IMR-90 (cell line): ENCODE measurements at regions not wholly inside any gene's neighbourhood (a gene's known extent, or its start where the extent isn't known, plus 50 kb on each side); places are given as distances from the start of the nearest gene placed in this dataset.

Experiments
- ATAC-seq: fragments of 200-7000 bp; cut with Tn5 transposase; 2 replicates; pipeline ENCODE4 v1.9.1; 2020; ENCODE audit warnings: low read depth, mild to moderate bottlenecking, moderate library complexity
- BruUV-seq: library from RNA; stranded (reverse); fragments of 400-500 nt; replicated peaks from 2 replicates; lab custom pipeline; 2021; lab: Mats Ljungman, UMichigan
- CTCF ChIA-PET: fragments of 300-600 bp; formaldehyde crosslinking; extraction: SDS; loops from one replicate; lab custom pipeline; 2021; ENCODE audit warnings: antibody characterized with exemption; lab: Yijun Ruan, JAX
- POLR2A ChIA-PET: fragments of 300-600 bp; sonication (Branson Sonifier 250); formaldehyde crosslinking; loops from one replicate; lab custom pipeline; 2022; ENCODE audit warnings: antibody characterized with exemption; ENCODE audit not compliant: unreplicated experiment; lab: Charles Lee
- DNase-seq: peaks from one replicate; pipeline ENCODE4 v3.0.0; 2013
- H2AFZ ChIP-seq: replicated peaks from 2 replicates; pipeline ENCODE3; 2013; ENCODE audit warnings: low read length, mild to moderate bottlenecking; ENCODE audit not compliant: poor library complexity
- H2AK5ac ChIP-seq: 2 replicates; pipeline ENCODE4 v1.6.1; 2013; ENCODE audit warnings: low read depth, low read length, inconsistent platforms
- H2AK9ac ChIP-seq: replicated peaks from 2 replicates; pipeline ENCODE3; 2013; ENCODE audit warnings: mild to moderate bottlenecking, low read depth, low read length, moderate library complexity; ENCODE audit not compliant: poor library complexity
- H2BK120ac ChIP-seq: 2 replicates; pipeline ENCODE4 v1.6.1; 2013; ENCODE audit warnings: low read depth, low read length, inconsistent platforms
- H2BK15ac ChIP-seq: 3 replicates; pipeline ENCODE4 v1.6.1; 2013; ENCODE audit warnings: low read depth, low read length, inconsistent platforms
- H2BK20ac ChIP-seq: 2 replicates; pipeline ENCODE4 v1.6.1; 2013; ENCODE audit warnings: low read depth, mild to moderate bottlenecking, inconsistent platforms, low read length, moderate library complexity
- H2BK5ac ChIP-seq: 2 replicates; pipeline ENCODE4 v1.6.1; 2013; ENCODE audit warnings: mild to moderate bottlenecking, low read depth, low read length, inconsistent platforms; ENCODE audit not compliant: poor library complexity, severe bottlenecking
- H3K14ac ChIP-seq: replicated peaks from 2 replicates; pipeline ENCODE4 v1.6.1; 2013; ENCODE audit warnings: low read depth, low read length, inconsistent platforms
- H3K18ac ChIP-seq: 2 replicates; pipeline ENCODE4 v1.6.1; 2013; ENCODE audit warnings: low read depth, low read length, control low read depth
- H3K23ac ChIP-seq: 2 replicates; pipeline ENCODE4 v1.6.1; 2013; ENCODE audit warnings: low read depth, low read length, inconsistent platforms
- H3K27ac ChIP-seq: 2 replicates; pipeline ENCODE4 v1.5.1; 2013; ENCODE audit warnings: mild to moderate bottlenecking, control low read depth, low read length; ENCODE audit not compliant: insufficient read depth
- H3K27me3 ChIP-seq: 2 replicates; pipeline ENCODE4 v1.6.1; 2013; ENCODE audit warnings: low read length; ENCODE audit not compliant: control insufficient read depth, insufficient read depth
- H3K36me3 ChIP-seq: 2 replicates; pipeline ENCODE4 v1.6.1; 2013; ENCODE audit warnings: low read length, mixed read lengths; ENCODE audit not compliant: control insufficient read depth, insufficient read depth
- H3K4ac ChIP-seq: 2 replicates; pipeline ENCODE4 v1.6.1; 2013; ENCODE audit warnings: low read depth, low read length, inconsistent platforms
- H3K4me1 ChIP-seq: 2 replicates; pipeline ENCODE4 v1.6.1; 2013; ENCODE audit warnings: low read length, mixed read lengths; ENCODE audit not compliant: control insufficient read depth, insufficient read depth
- H3K4me2 ChIP-seq: 2 replicates; pipeline ENCODE4 v1.6.1; 2013; ENCODE audit warnings: low read depth, mild to moderate bottlenecking, control low read depth, low read length, moderate library complexity
- H3K4me3 ChIP-seq: 2 replicates; pipeline ENCODE4 v1.5.1; 2013; ENCODE audit warnings: low read depth, mild to moderate bottlenecking, control low read depth, low read length, moderate library complexity; ENCODE audit not compliant: insufficient read depth
- H3K56ac ChIP-seq: 2 replicates; pipeline ENCODE4 v1.6.1; 2013; ENCODE audit warnings: low read length, inconsistent platforms; ENCODE audit not compliant: insufficient read depth; ENCODE audit errors: extremely low read depth
- H3K79me1 ChIP-seq, 2 experiments: 2 replicates each; pipeline ENCODE4 v1.6.1; 2013; ENCODE audit warnings: low read length in 2 of 2, inconsistent platforms in 1 of 2, low read depth in 1 of 2
- H3K9ac ChIP-seq: 2 replicates; pipeline ENCODE4 v1.6.1; 2013; ENCODE audit warnings: low read depth, low read length, control low read depth
- H3K9me1 ChIP-seq: 2 replicates; pipeline ENCODE4 v1.6.1; 2013; ENCODE audit warnings: low read length, inconsistent platforms; ENCODE audit not compliant: insufficient read depth
- H3K9me3 ChIP-seq: 2 replicates; pipeline ENCODE4 v1.6.1; 2013; ENCODE audit warnings: low read length; ENCODE audit not compliant: control insufficient read depth, insufficient read depth
- H4K20me1 ChIP-seq: 2 replicates; pipeline ENCODE4 v1.6.1; 2013; ENCODE audit warnings: low read length, inconsistent platforms; ENCODE audit not compliant: insufficient read depth
- H4K5ac ChIP-seq: 2 replicates; pipeline ENCODE4 v1.6.1; 2013; ENCODE audit warnings: mild to moderate bottlenecking, low read depth, low read length, control low read depth
- H4K8ac ChIP-seq, 2 experiments: 2 replicates each; pipeline ENCODE4 v1.6.1; 2013; ENCODE audit warnings: low read depth in 2 of 2, low read length in 2 of 2, control low read depth in 1 of 2, inconsistent platforms in 1 of 2
- H4K91ac ChIP-seq: 2 replicates; pipeline ENCODE4 v1.6.1; 2013; ENCODE audit warnings: low read depth, low read length, inconsistent platforms; ENCODE audit not compliant: insufficient read depth
- CEBPB ChIP-seq: IDR thresholded peaks from 2 replicates; pipeline ENCODE4 v1.6.1; 2012; ENCODE audit warnings: low read depth, low read length, improper control_type of control experiment
- FOS ChIP-seq: fragments of 150-350 bp; IDR thresholded peaks from 2 replicates; pipeline ENCODE4 v1.6.1; 2016; ENCODE audit warnings: low read depth, low read length
- MAZ ChIP-seq: IDR thresholded peaks from 2 replicates; pipeline ENCODE4 v1.6.1; 2012; ENCODE audit warnings: low read depth, mild to moderate bottlenecking, low read length, improper control_type of control experiment, moderate library complexity, borderline replicate concordance
- WGBS, 2 experiments: methylation state at CpG; one replicate each; pipeline versions ENCODE4 v1.1.5 to v1.1.7; 2013; ENCODE audit warnings: missing lambda C conversion rate in 2 of 2; ENCODE audit not compliant: insufficient read length in 1 of 2; ENCODE audit errors: extremely low coverage in 2 of 2; 5-methylcytosine and 5-hydroxymethylcytosine counted together
- dilution Hi-C: fragments of 300-500 bp; cut with HindIII; formaldehyde crosslinking; loops from one replicate; pipeline ENCODE4 v1.14.3; 2018; ENCODE audit warnings: low sequenced_read_pairs; ENCODE audit not compliant: unreplicated experiment
- in situ Hi-C: fragments of 300-500 bp; cut with MboI; formaldehyde crosslinking; loops from 3 replicates; pipeline ENCODE4 v1.14.3; 2019; ENCODE audit warnings: low sequenced_read_pairs, inconsistent platforms, mixed read lengths
- intact Hi-C: fragments of 100-400 bp; cut with micrococcal nuclease; formaldehyde crosslinking; loops from 2 replicates; pipeline ENCODE4 v1.10.0; 2022

GRCh38 chr3:107285197-107285596 is 92.0 kb upstream of the CCDC54 start:
- 0 out of 2 replicates have a peak, but pooled peaks cover 2% of the 10 kb centered on the region for H3K4me1 ChIP-seq
- dilution Hi-C loops, result no loop called here
- WGBS, 2 experiments, result no CpG with 5 or more reads among the region's 2 CpGs

More at GRCh38 chr3:107285197-107285596, 92.0 kb upstream of the CCDC54 start:
- H2AK5ac ChIP-seq, result no peak overlapping the region
- peak; percentile 26 for DNase-seq
- H2BK15ac ChIP-seq, result no peak overlapping the region
- H2BK5ac ChIP-seq, result no peak overlapping the region
- no peak overlapping the region for H4K8ac ChIP-seq
- H3K9ac ChIP-seq, result no peak overlapping the region
- no peaks in the 10 kb centered on the region for H4K20me1 ChIP-seq
- H4K91ac ChIP-seq, result no peak overlapping the region
- H3K4ac ChIP-seq, result no peak overlapping the region
- ChIA-PET POLR2A (no interaction called here), CTCF (interaction anchor here (0.6 to 2.9 kb wide), 3 partner anchors 12 to 144 kb away, joined by 3 to 8 read pairs (median 7); no protein-coding TSS in a partner anchor)
- peak; percentile 67 for ATAC-seq
- no peak overlapping the region for H2BK20ac ChIP-seq
- H3K27me3 ChIP-seq, result peaks cover 2% of the 10 kb centered on the region; the same call in 1 of the 2 replicates
- no peak overlapping the region for H3K18ac ChIP-seq
- H3K4me3 ChIP-seq, result no peak overlapping the region
- no peak overlapping the region for H2AFZ ChIP-seq
- H3K9me1 ChIP-seq, result no peaks in the 10 kb centered on the region
- no peak overlapping the region for H3K56ac ChIP-seq
- H3K9me3 ChIP-seq, result no peaks in the 10 kb centered on the region; the same call in 1 of the 2 replicates
- H3K14ac ChIP-seq, result no peak overlapping the region
- no peak overlapping the region for H3K4me2 ChIP-seq
- intact Hi-C loops, result no loop called here
- H4K5ac ChIP-seq, result no peak overlapping the region
- H2AK9ac ChIP-seq, result no peak overlapping the region
- no peak overlapping the region for H2BK120ac ChIP-seq
- H3K36me3 ChIP-seq, result no peaks in the 10 kb centered on the region
- H3K27ac ChIP-seq, result no peak overlapping the region
- no TSS peak for BruUV-seq
- no peak for TF ChIP-seq FOS
- TF ChIP-seq CEBPB, result no peak
- no peak for TF ChIP-seq MAZ
- no peaks in the 10 kb centered on the region for H3K79me1 ChIP-seq
- in situ Hi-C loops, result no loop called here
- H3K23ac ChIP-seq, result no peak overlapping the region
